NCI-H2196 treated with DMSO at 0.1 percent for 48 hours (cell line): ENCODE measurements at regions not wholly inside any gene's neighbourhood (a gene's known extent, or its start where the extent isn't known, plus 50 kb on each side); places are given as distances from the start of the nearest gene placed in this dataset.
"Not testable (repeated sequence)": the region's sequence is repeated elsewhere in the genome, so short reads cannot be mapped to it uniquely, and the experiment has no call there.

ENCODE experiments used
- DNase-seq: peaks from one replicate; lab custom pipeline; 2025; ENCODE audit not compliant: unreplicated experiment; lab: John Stamatoyannopoulos, UW

GRCh38 chr5:100249884-100250269 is 285.3 kb upstream of the FAM174A start:
- no peak for DNase-seq

- DNase-seq = no peak
Measured at GRCh38 chr5:100249211-100249883, 285.8 kb upstream of the FAM174A start.

- DNase-seq = no peak
Measured at GRCh38 chr5:100232736-100233135, 302.4 kb upstream of the FAM174A start.

GRCh38 chr5:100188778-100189177 is 346.4 kb upstream of the FAM174A start:
- no peak for DNase-seq

GRCh38 chr5:100188339-100188738 is 346.8 kb upstream of the FAM174A start:
- no peak for DNase-seq

GRCh38 chr5:100186181-100186580 is 349.0 kb upstream of the FAM174A start:
- no peak for DNase-seq

GRCh38 chr5:100182402-100182801 is 352.8 kb upstream of the FAM174A start:
- no peak for DNase-seq

GRCh38 chr5:100175346-100175745 is 359.8 kb upstream of the FAM174A start:
- DNase-seq = no peak

- no peak for DNase-seq
Measured at GRCh38 chr5:100165309-100165708, 369.9 kb upstream of the FAM174A start.

- DNase-seq = no peak
Measured at GRCh38 chr5:100161868-100162267, 373.3 kb upstream of the FAM174A start.

- no peak for DNase-seq
Measured at GRCh38 chr5:100157066-100157465, 378.1 kb upstream of the FAM174A start.

- no peak for DNase-seq
Measured at GRCh38 chr5:100148239-100148638, 386.9 kb upstream of the FAM174A start.

GRCh38 chr5:100142607-100143006 is 392.6 kb upstream of the FAM174A start:
- no peak for DNase-seq

GRCh38 chr5:100131161-100131560 is 404.0 kb upstream of the FAM174A start:
- DNase-seq = no peak

GRCh38 chr5:100130307-100130706 is 404.9 kb upstream of the FAM174A start:
- no peak for DNase-seq

- no peak for DNase-seq
Measured at GRCh38 chr5:100119903-100120302, 415.3 kb upstream of the FAM174A start.

- no peak for DNase-seq
Measured at GRCh38 chr5:100110497-100110896, 424.7 kb upstream of the FAM174A start.

- DNase-seq = no peak
Measured at GRCh38 chr5:100108883-100109282, 426.3 kb upstream of the FAM174A start.

GRCh38 chr5:100103592-100104119 is 431.5 kb upstream of the FAM174A start:
- not testable (repeated sequence) for DNase-seq

GRCh38 chr5:100101466-100101865 is 433.7 kb upstream of the FAM174A start:
- DNase-seq = not testable (repeated sequence)

GRCh38 chr5:100096328-100096727 is 438.8 kb upstream of the FAM174A start:
- not testable (repeated sequence) for DNase-seq

GRCh38 chr5:100080703-100081102 is 454.5 kb upstream of the FAM174A start:
- not testable (repeated sequence) for DNase-seq

- not testable (repeated sequence) for DNase-seq
Measured at GRCh38 chr5:100079163-100079562, 456.0 kb upstream of the FAM174A start.
